Spleen (tissue), 11 donors: ENCODE measurements at regions not wholly inside any gene's neighbourhood (a gene's known extent, or its start where the extent isn't known, plus 50 kb on each side); places are given as distances from the start of the nearest gene placed in this dataset.
"Not testable (repeated sequence)": the region's sequence is repeated elsewhere in the genome, so short reads cannot be mapped to it uniquely, and the experiment has no call there.

ENCODE experiments used
- DNase-seq: peaks from one replicate; pipeline ENCODE4 v3.0.0-alpha.2; 2020
- H3K27ac ChIP-seq, 8 donors: fragments of 200-600 bp; sonication (generic) in 7 of 8; 1 replicate in 4 of 8; 2 replicates in 4 of 8; pipeline versions ENCODE4 v1.5.0 to v1.8.0; 2016 to 2021; ENCODE audit warnings: inconsistent platforms in 4 of 8, mild to moderate bottlenecking in 4 of 8, moderate library complexity in 1 of 8
- H3K27me3 ChIP-seq, 7 donors: fragments of 200-600 bp; sonication (generic) in 6 of 7; replicated peaks in 1 of 7; 1 replicate in 4 of 7; 2 replicates in 3 of 7; pipeline versions ENCODE4 v1.5.0 to v1.8.0; 2016 to 2021; ENCODE audit warnings: inconsistent platforms in 3 of 7, mild to moderate bottlenecking in 1 of 7
- H3K36me3 ChIP-seq, 6 donors: fragments of 200-600 bp; sonication (generic) in 5 of 6; 1 replicate in 4 of 6; 2 replicates in 2 of 6; pipeline versions ENCODE4 v1.5.0 to v1.8.0; 2016 to 2021; ENCODE audit warnings: inconsistent platforms in 2 of 6
- H3K4me1 ChIP-seq, 6 donors: fragments of 200-600 bp; sonication (generic) in 5 of 6; 1 replicate in 3 of 6; 2 replicates in 3 of 6; pipeline versions ENCODE4 v1.5.0 to v1.8.0; 2016 to 2021; ENCODE audit warnings: inconsistent platforms in 3 of 6
- H3K4me3 ChIP-seq, 8 donors: fragments of 200-600 bp; sonication (generic) in 7 of 8; 1 replicate in 4 of 8; 2 replicates in 4 of 8; pipeline versions ENCODE4 v1.5.0 to v1.8.0; 2016 to 2021; ENCODE audit warnings: inconsistent platforms in 4 of 8, mild to moderate bottlenecking in 4 of 8, moderate library complexity in 2 of 8
- H3K9me3 ChIP-seq, 8 donors: fragments of 200-600 bp; sonication (generic) in 7 of 8; 1 replicate in 4 of 8; 2 replicates in 4 of 8; pipeline versions ENCODE4 v1.5.0 to v1.8.0; 2016 to 2021; ENCODE audit warnings: inconsistent platforms in 4 of 8
- POLR2A ChIP-seq, 3 donors: fragments of 450-650 bp; IDR thresholded peaks; one replicate each; pipeline ENCODE4 v1.5.1; 2017; ENCODE audit warnings: antibody characterized with exemption in 3 of 3, mild to moderate bottlenecking in 1 of 3
- POLR2AphosphoS5 ChIP-seq, 3 donors: sonication (generic); formaldehyde crosslinking; IDR thresholded peaks; one replicate each; pipeline ENCODE4 v1.5.1; 2017; ENCODE audit warnings: antibody characterized with exemption in 3 of 3
- WGBS, 5 donors: extraction: QIAGEN DNeasy Blood & Tissue Kit in 3 of 5; methylation state at CpG; one replicate each; pipeline versions ENCODE4 v1.1.5 to v1.1.7; 2013 to 2018; 5-methylcytosine and 5-hydroxymethylcytosine counted together
- intact Hi-C: fragments of 100-400 bp; cut with DNase I; formaldehyde crosslinking; loops from one replicate; pipeline ENCODE4 v1.15.0; 2023; ENCODE audit warnings: low total_unique reads
- TF ChIP-seq, protein P1 (sequence below), 11 experiments: fragments of 200-600 bp in 7 of 11; fragments of 450-650 bp in 4 of 11; sonication (generic) in 4 of 11; IDR thresholded peaks in 8 of 11; conservative IDR thresholded peaks in 3 of 11; 1 replicate in 7 of 11; 2 replicates in 4 of 11; pipeline versions ENCODE4 v1.4.0 to v1.8.0; 2016 to 2021; ENCODE audit warnings: antibody characterized with exemption in 11 of 11, inconsistent platforms in 4 of 11, mild to moderate bottlenecking in 1 of 11
- donor health status: healthy with polysubstance abuse.
- donor health status: DM: no; HTN: no; CAD: no; lungs with moderate emphysema.
- donor health status: DM: no; HTN: no; CAD: no.
- donor health status: Bipolar disorder and iron deficiency.
- donor health status: healthy.
- donor health status: DM: no; HTN: no; CAD: no.
- donor health status: DM: yes; HTN: yes; CAD: no.

DNA sequence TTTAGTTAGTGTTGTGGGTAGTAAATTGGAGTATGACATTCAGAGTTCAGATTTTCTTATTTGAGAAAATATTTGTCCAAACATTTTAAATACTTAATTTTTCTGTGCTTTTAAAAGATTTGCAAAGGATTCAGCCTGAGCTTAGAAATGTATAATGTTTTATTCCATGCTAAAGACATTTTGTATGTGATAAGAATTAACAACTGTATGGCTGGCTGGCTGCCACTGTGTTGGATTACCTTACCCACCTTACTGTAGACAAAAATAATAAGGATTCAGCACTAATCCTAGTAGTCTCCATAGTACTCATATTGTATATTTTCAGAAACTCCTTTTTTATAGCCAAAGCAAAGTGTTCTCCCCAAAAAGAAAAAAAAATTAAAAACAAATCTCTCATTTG, 74.8 kb downstream of the TANC2 start:
- TF ChIP-seq POLR2A (IDR thresholded peaks at IDR 0.05) (no peak), POLR2AphosphoS5 (IDR thresholded peaks at IDR 0.05) (no peak)
- TF ChIP-seq, protein P1, sequence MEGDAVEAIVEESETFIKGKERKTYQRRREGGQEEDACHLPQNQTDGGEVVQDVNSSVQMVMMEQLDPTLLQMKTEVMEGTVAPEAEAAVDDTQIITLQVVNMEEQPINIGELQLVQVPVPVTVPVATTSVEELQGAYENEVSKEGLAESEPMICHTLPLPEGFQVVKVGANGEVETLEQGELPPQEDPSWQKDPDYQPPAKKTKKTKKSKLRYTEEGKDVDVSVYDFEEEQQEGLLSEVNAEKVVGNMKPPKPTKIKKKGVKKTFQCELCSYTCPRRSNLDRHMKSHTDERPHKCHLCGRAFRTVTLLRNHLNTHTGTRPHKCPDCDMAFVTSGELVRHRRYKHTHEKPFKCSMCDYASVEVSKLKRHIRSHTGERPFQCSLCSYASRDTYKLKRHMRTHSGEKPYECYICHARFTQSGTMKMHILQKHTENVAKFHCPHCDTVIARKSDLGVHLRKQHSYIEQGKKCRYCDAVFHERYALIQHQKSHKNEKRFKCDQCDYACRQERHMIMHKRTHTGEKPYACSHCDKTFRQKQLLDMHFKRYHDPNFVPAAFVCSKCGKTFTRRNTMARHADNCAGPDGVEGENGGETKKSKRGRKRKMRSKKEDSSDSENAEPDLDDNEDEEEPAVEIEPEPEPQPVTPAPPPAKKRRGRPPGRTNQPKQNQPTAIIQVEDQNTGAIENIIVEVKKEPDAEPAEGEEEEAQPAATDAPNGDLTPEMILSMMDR (IDR thresholded peaks at IDR 0.05 in 8 of 11, conservative IDR thresholded peaks at IDR 0.05 in 3 of 11): no peak

DNA sequence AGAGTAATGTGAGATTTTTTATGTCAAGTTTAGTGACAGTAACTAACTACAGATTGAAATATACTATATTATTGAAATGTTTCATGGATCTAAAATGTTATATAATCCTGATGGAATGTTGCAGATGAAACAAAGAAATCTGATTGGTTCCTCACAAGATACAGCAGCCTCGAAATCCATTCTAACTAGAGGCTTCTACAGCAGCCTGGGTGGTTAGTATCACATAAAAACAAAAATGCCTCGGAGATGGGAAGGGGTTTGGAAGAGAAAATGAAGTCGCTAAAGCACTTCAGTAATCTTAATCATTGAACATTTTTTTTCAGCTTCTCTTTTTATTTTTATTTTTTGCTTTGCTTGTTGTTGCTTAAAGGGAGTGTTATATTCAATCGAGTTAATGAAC, 75.2 kb downstream of the TANC2 start:
- no peak overlapping the region for H3K27ac ChIP-seq
- no peaks in the 10 kb centered on the region for H3K36me3 ChIP-seq
- H3K27me3 ChIP-seq: no peaks in the 10 kb centered on the region
- intact Hi-C loops: no loop called here
- DNase-seq: no peak
- TF ChIP-seq POLR2A (IDR thresholded peaks at IDR 0.05) (no peak), POLR2AphosphoS5 (IDR thresholded peaks at IDR 0.05) (no peak)
- TF ChIP-seq, protein P1 (IDR thresholded peaks at IDR 0.05 in 8 of 11, conservative IDR thresholded peaks at IDR 0.05 in 3 of 11): no peak
- 83 to 93% (median 90%) methylated on average over 4 of the region's 4 CpGs for WGBS, 5 donors
- no peak overlapping the region for H3K4me3 ChIP-seq
- no peaks in the 10 kb centered on the region for H3K9me3 ChIP-seq
- H3K4me1 ChIP-seq: no peaks in the 10 kb centered on the region

More for the DNA sequence above, 74.8 kb downstream of the TANC2 start:
- intact Hi-C loops: no loop called here
- no peaks in the 10 kb centered on the region for H3K36me3 ChIP-seq
- no peaks in the 10 kb centered on the region for H3K9me3 ChIP-seq
- DNase-seq: no peak
- H3K4me1 ChIP-seq: no peaks in the 10 kb centered on the region
- H3K27me3 ChIP-seq: no peaks in the 10 kb centered on the region
- H3K4me3 ChIP-seq: no peak overlapping the region
- no peak overlapping the region for H3K27ac ChIP-seq

DNA sequence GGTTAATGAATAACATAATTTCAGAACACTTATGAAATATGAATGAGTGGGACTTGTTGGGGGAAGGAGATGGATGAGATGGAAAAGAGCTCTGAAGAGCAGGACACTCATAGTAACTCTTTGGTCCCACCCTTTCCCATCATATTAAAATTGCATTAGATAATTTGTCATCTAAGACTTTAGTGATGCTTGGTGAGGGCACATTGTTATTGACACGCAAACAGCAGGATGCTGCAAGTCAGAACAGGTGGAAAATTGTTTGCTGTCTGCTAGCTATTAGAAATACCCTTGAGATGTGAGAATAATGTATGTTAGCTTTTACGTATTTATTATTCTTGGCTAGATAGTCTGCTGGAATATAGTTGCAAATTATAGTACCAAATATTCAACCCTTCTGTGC, 75.7 kb downstream of the TANC2 start:
- TF ChIP-seq, protein P1 (IDR thresholded peaks at IDR 0.05 in 8 of 11, conservative IDR thresholded peaks at IDR 0.05 in 3 of 11): no peak
- TF ChIP-seq POLR2AphosphoS5 (IDR thresholded peaks at IDR 0.05): no peak
- TF ChIP-seq POLR2A (IDR thresholded peaks at IDR 0.05): no peak
- H3K36me3 ChIP-seq: no peaks in the 10 kb centered on the region
- H3K27ac ChIP-seq: no peak overlapping the region
- H3K4me3 ChIP-seq: no peak overlapping the region
- intact Hi-C loops: no loop called here
- 96 to 97% (median 97%) methylated on average over 2 of the region's 2 CpGs for WGBS, 5 donors
- DNase-seq: no peak
- H3K4me1 ChIP-seq: no peaks in the 10 kb centered on the region
- H3K27me3 ChIP-seq: no peaks in the 10 kb centered on the region
- no peaks in the 10 kb centered on the region for H3K9me3 ChIP-seq

DNA sequence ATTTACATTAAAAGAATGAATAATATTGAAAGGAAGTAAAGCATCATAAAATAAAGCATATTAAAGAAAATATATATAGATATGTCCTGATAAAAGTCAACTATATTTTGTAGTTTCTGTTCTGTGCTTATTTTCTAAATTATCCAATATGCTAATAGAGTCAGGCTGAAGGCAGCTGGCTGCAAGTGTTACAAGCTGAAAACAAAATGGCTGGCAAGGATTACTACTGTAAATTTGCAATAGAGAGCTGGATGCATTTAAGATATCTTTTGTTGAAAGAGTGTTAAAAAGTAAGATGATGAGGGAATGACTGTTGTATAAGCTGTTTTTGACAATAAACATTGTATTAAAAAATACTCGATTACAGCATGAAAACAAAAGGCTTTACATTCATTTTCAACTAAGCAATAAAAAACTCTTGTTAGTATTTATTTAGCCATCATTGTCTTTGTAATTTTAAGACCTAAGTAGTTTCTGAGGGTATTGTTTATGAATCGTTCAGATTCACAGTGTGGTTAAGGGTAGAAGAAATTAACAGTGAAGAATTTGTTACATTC, 76.3 kb downstream of the TANC2 start:
- H3K4me1 ChIP-seq: no peaks in the 10 kb centered on the region
- no peaks in the 10 kb centered on the region for H3K27me3 ChIP-seq
- no peak overlapping the region for H3K4me3 ChIP-seq
- DNase-seq: no peak
- H3K9me3 ChIP-seq: no peaks in the 10 kb centered on the region
- no peak overlapping the region for H3K27ac ChIP-seq
- WGBS, 5 donors: 70 to 87% (median 81%) methylated on average over 2 of the region's 2 CpGs
- TF ChIP-seq, protein P1 (IDR thresholded peaks at IDR 0.05 in 8 of 11, conservative IDR thresholded peaks at IDR 0.05 in 3 of 11): no peak
- no peak for TF ChIP-seq POLR2A (IDR thresholded peaks at IDR 0.05)
- no peaks in the 10 kb centered on the region for H3K36me3 ChIP-seq
- intact Hi-C loops: no loop called here

DNA sequence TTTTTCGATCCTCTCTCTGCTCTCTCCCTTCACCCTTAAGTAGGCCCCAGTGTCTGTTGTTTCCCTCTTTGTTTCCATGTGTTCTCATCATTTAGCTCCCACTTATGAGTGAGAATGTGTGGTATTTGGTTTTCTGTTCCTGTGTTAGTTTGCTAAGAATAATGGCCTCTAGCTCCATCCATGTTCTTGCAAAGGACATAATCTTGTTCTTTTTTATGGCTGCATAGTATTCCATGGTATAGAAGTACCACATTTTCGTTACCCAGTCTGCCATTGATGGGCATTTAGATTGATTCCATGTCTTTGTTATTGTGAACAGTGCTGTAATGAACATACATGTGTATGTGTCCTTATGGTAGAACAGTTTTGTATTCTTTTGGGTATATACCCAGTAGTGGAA, 91.5 kb downstream of the TANC2 start:
- intact Hi-C loops, H3K36me3 ChIP-seq: not testable (repeated sequence)
- 82 to 95% (median 87%) methylated on average over 2 of the region's 2 CpGs for WGBS, 5 donors

More for the DNA sequence above, 91.5 kb downstream of the TANC2 start:
- H3K27ac ChIP-seq, H3K27me3 ChIP-seq, H3K4me1 ChIP-seq, H3K9me3 ChIP-seq, H3K4me3 ChIP-seq, DNase-seq: not testable (repeated sequence)
